MCF 10A (cell line): ENCODE measurements at regions not wholly inside any gene's neighbourhood (a gene's known extent, or its start where the extent isn't known, plus 50 kb on each side); places are given as distances from the start of the nearest gene placed in this dataset.

Experiments
- BruUV-seq: library from RNA; stranded (reverse); fragments of 400-500 nt; replicated peaks from 2 replicates; lab custom pipeline; 2021; lab: Mats Ljungman, UMichigan
- CTCF ChIA-PET: fragments of 300-600 bp; sonication (Branson Sonifier 250); formaldehyde crosslinking; extraction: SDS; loops from one replicate; lab custom pipeline; 2021; ENCODE audit warnings: antibody characterized with exemption, inconsistent platforms; lab: Yijun Ruan, JAX
- POLR2A ChIA-PET: fragments of 300-600, 350-650 bp; sonication (Branson Sonifier 250); formaldehyde crosslinking; extraction: SDS; loops from one replicate; lab custom pipeline; 2020; ENCODE audit warnings: antibody characterized with exemption, inconsistent platforms; lab: Yijun Ruan, JAX
- DNase-seq: peaks from one replicate; pipeline ENCODE4 v3.0.0-alpha.2; 2018; ENCODE audit not compliant: unreplicated experiment
- H3K27ac Mint-ChIP-seq: one replicate; pipeline ENCODE4 v1.8.0; 2022; ENCODE audit warnings: mild to moderate bottlenecking, low read depth, mixed read lengths; ENCODE audit not compliant: unreplicated experiment
- H3K27me3 Mint-ChIP-seq: one replicate; pipeline ENCODE4 v1.8.0; 2022; ENCODE audit warnings: mixed read lengths; ENCODE audit not compliant: insufficient read depth, unreplicated experiment
- H3K36me3 Mint-ChIP-seq: one replicate; pipeline ENCODE4 v1.8.0; 2022; ENCODE audit warnings: mild to moderate bottlenecking, moderate library complexity, mixed read lengths; ENCODE audit not compliant: insufficient read depth, unreplicated experiment
- H3K4me1 Mint-ChIP-seq: one replicate; pipeline ENCODE4 v1.8.0; 2022; ENCODE audit warnings: mixed read lengths; ENCODE audit not compliant: insufficient read depth, unreplicated experiment
- H3K4me3 Mint-ChIP-seq: one replicate; pipeline ENCODE4 v1.8.0; 2022; ENCODE audit warnings: mild to moderate bottlenecking, moderate library complexity, mixed read lengths; ENCODE audit not compliant: unreplicated experiment
- H3K9me3 Mint-ChIP-seq: one replicate; pipeline ENCODE4 v1.8.0; 2022; ENCODE audit warnings: mixed read lengths; ENCODE audit not compliant: unreplicated experiment
- CTCF ChIP-seq: fragments of 200-600 bp; IDR thresholded peaks from one replicate; pipeline ENCODE4 v1.8.0; 2022; ENCODE audit warnings: antibody characterized with exemption, mild to moderate bottlenecking; ENCODE audit not compliant: unreplicated experiment
- intact Hi-C: fragments of 100-400 bp; cut with micrococcal nuclease; formaldehyde crosslinking; loops from 2 replicates; pipeline ENCODE4 v1.14.1; 2022

DNA sequence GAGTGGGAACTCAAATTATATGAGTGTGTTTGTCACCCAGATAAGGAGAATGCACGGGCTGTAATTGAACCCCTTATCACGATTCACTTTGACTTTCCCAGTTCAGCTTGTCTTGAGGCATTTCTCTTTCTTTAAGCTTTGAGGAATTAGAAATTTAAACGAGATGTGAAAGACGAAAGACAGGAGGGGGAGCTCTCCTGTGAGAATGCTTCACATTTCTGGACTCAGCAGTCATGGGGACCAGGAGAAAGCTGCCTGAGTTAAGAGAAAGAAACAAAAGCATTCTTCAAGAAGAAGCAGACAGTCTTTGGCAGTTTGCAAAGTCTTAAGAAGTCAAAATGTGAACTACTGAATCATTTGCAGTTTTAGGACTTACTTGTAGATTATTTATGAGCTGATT, 205.6 kb downstream of the NECTIN3 start:
- intact Hi-C loops: no loop called here
- no TSS peak for BruUV-seq
- Mint-ChIP-seq H3K9me3 (no peaks in the 10 kb centered on the region), H3K4me3 (no peak overlapping the region), H3K4me1 (no peaks in the 10 kb centered on the region), H3K27me3 (no peaks in the 10 kb centered on the region), H3K36me3 (no peaks in the 10 kb centered on the region), H3K27ac (no peak overlapping the region)
- ChIA-PET POLR2A (interaction anchor here (0.5 kb wide), 1 partner anchor 242 kb away, joined by 3 read pairs; no protein-coding TSS in a partner anchor), CTCF (no interaction called here)
- no peak for DNase-seq
- TF ChIP-seq CTCF: no peak

DNA sequence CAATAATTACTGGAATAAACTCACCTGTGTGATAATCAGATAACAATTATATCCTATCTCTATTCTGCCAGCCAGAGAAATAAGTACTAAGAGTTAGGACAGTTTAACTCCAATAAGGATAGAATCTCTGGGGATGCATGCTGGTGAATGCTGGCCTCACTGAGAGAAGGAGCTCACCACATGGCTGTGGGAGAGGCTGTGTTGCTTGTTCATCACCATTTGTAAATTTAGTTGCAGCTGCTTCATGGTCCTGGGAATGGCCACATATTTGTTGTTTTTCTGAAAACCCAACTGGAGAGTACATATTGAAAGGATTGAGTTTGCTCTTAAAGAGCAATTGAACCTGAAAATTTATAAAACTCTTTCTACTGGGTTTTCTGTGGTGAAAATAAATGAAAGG, 207.3 kb downstream of the NECTIN3 start:
- intact Hi-C loops: no loop called here
- no TSS peak for BruUV-seq
- no peak for DNase-seq
- Mint-ChIP-seq H3K9me3 (no peaks in the 10 kb centered on the region), H3K36me3 (no peaks in the 10 kb centered on the region), H3K4me3 (no peak overlapping the region), H3K4me1 (peaks cover 6% of the 10 kb centered on the region), H3K27ac (no peak overlapping the region), H3K27me3 (no peaks in the 10 kb centered on the region)
- ChIA-PET POLR2A (no interaction called here), CTCF (no interaction called here)
- TF ChIP-seq CTCF: no peak

DNA sequence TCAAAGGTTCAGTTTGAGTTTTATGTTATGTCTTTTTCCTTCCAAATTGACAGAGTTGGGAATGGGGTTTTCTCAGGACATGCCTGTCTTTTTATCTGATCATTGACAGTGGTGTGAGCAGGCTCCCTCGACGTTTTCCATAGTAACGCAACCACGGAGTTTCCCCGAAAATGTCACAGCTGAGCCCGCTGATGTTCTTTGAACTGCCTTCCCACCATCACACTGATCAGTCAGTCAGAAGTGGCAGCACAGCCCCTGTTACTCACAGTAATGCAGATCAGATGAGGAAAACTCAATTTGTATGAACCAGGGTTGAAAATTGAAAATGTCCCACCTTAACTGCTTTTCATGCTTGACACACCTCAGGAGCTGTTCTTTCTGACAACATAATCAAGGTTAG, 210.4 kb downstream of the NECTIN3 start:
- BruUV-seq: no TSS peak
- no peaks in the 10 kb centered on the region for H3K9me3 Mint-ChIP-seq
- no peaks in the 10 kb centered on the region for H3K36me3 Mint-ChIP-seq
- TF ChIP-seq CTCF: no peak
- peaks cover 6% of the 10 kb centered on the region for H3K4me1 Mint-ChIP-seq
- ChIA-PET CTCF (no interaction called here), POLR2A (no interaction called here)
- no peak overlapping the region for H3K27ac Mint-ChIP-seq
- intact Hi-C loops: no loop called here
- H3K4me3 Mint-ChIP-seq: no peak overlapping the region
- no peaks in the 10 kb centered on the region for H3K27me3 Mint-ChIP-seq
- DNase-seq: no peak

- no TSS peak for BruUV-seq
- Mint-ChIP-seq H3K4me3 (no peak overlapping the region), H3K27me3 (no peaks in the 10 kb centered on the region), H3K27ac (no peak overlapping the region), H3K36me3 (no peaks in the 10 kb centered on the region), H3K4me1 (peaks cover 6% of the 10 kb centered on the region), H3K9me3 (no peaks in the 10 kb centered on the region)
- ChIA-PET POLR2A (interaction anchor here (0.5 kb wide), 1 partner anchor 37 kb away, joined by 3 read pairs; no protein-coding TSS in a partner anchor), CTCF (no interaction called here)
- intact Hi-C loops: no loop called here
- TF ChIP-seq CTCF: no peak
- DNase-seq: no peak
These were observed 211.5 kb downstream of the NECTIN3 start for GRCh38 chr3:111283165-111283564.
